Islet of Langerhans (tissue), 1 donor: ENCODE measurements at regions not wholly inside any gene's neighbourhood (a gene's known extent, or its start where the extent isn't known, plus 50 kb on each side); places are given as distances from the start of the nearest gene placed in this dataset.

Experiments used
- FAIRE-seq: peaks from one replicate; lab custom pipeline; 2011; peaks lifted over from hg19 to GRCh38; lab: Jason Lieb, UNC

DNA sequence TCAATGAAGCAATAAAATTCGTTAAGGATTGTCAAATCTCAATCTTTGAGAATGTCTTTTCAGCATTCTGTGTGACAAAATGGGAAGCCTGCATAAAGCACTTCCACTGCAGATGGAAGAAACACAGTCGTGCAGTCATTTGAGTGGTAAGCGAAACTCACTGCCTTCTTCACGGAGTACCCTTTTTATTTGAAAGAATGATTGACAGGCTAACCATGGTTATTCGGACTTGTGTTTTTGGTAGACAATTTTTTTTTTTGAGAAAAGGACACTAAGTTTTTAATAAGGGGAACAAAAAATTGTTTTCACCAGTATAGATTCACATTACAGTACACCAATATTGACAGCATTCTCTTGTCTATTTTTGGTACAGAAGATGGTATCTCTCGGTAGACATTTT is 86.9 kb upstream of the MSX1 start:
- FAIRE-seq = no peak

DNA sequence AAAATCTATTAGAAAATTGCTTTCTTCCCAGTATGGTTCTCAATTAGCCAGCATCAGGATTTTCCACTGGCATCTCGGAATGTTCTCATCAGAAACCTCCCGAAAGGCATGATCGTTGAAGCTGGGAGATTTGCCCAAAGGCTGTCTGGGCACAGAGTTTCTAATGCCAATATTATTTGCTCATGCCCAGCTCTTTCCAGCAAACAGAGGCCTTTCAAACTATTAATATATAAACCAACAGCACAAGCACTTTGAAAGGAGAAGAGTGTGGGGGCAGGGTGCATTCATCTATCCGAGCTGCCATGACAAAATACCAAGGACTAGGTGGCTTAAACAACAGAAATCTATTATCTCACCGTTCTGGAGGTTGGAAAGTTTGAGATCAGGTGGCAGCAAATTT is 88.3 kb upstream of the MSX1 start:
- FAIRE-seq = no peak

DNA sequence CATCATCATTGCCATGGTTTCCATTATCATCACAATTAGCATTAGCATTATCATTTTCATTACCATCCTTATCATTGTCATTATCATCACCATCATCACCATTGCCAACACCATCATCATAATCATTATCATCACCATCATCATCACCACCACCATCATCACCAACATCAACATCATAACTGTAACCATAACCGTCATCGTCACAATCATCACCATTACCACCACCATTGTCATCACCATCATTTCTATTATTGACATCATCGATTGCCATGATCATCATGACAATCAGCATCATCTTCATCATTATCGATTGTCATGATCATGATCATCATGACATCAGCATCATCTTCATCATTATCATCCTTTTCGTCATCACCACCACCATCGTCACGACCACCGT is 88.9 kb upstream of the MSX1 start:
- no peak for FAIRE-seq

DNA sequence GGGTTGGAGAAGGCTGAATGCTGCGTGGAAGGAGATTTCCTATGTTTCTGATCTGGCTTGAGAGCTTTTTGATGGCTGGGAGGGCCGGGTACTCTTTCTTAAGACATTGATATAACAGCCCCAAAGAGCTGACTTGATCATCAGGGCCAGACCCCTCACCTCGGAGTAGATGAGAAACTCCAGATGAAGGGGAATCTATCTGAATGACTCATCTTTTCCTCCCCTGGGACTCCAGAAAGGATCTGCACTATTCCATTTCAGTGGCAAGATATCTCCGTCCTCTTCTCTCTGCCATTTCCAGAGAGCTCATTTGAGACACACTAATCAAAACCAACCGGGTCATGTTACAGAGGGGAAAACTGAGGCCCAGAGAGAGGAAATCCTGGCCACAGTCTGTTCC is 92.9 kb upstream of the MSX1 start:
- FAIRE-seq = no peak

DNA sequence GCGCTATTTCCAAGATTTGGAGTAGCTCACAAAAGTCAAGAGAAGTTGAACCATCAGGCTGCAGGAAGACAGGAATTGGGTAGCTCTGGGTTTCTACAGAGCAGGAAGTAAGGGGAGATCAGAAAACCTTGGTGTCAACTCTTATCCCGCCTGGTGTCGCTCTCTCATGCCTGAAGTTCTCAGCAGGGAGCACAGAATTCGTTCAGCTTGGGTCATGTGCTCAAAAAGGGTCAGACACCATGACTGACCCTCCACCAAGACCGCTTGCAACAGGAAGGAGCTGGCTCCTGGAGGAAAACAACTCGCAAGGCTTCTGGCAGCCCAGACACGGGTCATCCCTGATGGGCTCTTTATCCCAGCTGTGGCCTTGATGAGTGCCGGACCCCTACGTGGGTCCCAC is 93.7 kb upstream of the MSX1 start:
- FAIRE-seq = no peak

DNA sequence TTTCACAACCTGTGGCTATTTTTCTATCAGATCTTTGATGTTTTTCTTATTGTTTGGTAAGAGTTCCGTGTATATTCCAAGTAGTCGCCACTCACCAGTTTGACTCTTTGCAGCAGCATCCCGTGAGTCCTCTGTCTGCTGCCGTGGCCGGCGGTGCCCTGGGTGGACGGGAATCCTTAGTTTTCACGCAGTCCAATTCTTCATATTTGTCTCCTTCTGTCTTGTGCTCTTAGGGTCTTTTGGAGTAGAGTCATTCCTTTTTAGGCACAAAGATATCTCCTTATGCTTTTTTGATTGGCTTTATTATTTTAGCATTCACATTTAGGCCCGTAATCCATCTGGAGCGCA is 94.9 kb upstream of the MSX1 start:
- no peak for FAIRE-seq

DNA sequence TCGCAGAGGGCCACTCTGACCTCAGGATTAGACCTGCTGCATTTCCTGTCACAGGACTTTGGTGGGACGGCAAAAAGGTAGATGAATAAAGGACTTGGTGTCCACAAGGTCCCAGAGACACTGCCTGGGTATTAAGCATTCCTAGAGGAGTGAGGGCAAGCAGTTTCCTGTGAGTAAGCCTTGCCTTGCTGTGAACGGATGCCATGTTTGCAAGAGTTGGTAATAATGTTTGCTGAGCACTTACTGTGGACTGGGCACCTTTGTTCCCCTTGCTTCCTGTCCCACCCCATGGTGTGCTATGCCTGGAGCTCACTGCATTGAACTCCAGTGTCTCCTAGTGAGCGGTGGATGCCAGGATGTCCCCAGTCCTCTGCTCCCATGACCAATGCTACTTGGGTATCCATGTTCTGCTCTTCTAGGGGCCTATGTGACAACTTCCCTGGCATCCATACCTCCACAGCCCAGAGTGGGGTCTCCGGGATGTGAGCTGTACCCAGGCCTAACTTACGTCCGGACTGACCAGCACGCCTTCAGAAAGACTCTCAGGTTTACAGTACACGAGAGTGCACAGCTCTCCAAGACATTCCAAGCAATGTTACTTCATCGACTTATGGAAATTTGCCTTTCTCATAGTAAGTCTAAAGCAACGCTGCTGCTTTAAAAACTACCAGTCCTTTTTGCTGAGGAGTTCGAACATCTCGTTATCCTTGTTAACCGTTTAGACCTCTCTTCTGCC is 95.5 kb upstream of the MSX1 start:
- FAIRE-seq = no peak

DNA sequence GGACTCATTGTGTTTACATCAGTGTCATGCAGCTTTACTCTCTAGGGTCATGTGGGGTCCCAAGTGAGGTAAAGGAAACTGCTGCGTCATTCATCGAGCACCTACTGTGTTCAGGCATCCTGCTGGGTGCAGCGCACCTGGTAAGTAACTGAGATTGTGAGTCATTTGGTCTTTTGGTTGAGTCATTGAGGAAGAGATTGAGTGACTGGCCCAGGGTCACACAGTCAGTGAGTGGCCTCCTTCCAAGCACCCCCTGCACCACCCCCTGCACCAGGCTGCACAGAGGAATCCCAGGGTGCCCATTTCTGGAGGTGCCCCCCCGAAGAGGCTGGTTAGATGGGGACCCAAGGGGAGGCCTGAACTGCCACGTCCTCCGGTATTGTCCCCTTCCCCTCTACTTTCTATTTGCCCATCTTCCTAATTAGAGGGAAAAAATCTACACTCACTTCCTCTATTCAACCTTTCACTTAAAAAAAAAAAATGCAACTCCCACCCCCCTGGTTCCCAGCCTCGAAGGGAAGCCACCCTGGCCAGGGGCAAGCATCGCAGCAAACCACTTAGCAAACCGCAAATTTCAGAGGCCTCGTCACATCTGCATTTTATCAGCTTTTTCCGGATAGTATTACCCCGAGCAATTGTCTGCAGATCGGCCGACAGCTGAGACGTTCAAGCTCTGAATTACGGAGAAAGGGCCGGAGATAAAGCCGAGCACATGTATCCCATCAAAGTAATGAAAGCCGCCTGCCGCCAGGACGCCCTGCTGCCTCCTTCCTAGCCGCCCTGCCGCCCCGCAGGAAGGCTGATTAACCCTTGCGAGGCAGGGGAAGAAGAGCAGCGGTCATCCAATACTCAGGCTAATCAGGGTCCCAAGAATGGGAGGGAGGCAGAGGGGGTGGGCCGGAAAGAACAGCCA is 96.3 kb upstream of the MSX1 start:
- no peak for FAIRE-seq

DNA sequence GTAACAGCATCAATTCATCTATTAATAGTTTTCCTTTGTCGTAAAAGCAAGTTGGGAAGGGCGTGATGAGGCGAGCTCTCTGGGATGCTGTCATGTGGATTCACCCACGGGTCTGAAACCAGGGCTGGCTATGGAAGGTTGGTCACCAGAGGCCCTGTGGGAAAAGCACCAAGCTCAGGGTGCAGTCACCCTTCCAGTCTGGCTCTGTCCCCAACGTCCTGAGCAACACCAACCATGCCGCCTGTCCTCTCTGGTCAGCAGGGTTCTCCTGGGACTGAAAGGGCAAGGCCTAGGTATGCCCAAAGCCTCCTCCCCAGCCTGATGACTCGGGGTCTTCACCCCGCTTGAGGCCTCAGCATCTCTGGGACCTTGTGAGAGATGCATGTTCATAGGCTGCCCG is 97.2 kb upstream of the MSX1 start:
- no peak for FAIRE-seq

DNA sequence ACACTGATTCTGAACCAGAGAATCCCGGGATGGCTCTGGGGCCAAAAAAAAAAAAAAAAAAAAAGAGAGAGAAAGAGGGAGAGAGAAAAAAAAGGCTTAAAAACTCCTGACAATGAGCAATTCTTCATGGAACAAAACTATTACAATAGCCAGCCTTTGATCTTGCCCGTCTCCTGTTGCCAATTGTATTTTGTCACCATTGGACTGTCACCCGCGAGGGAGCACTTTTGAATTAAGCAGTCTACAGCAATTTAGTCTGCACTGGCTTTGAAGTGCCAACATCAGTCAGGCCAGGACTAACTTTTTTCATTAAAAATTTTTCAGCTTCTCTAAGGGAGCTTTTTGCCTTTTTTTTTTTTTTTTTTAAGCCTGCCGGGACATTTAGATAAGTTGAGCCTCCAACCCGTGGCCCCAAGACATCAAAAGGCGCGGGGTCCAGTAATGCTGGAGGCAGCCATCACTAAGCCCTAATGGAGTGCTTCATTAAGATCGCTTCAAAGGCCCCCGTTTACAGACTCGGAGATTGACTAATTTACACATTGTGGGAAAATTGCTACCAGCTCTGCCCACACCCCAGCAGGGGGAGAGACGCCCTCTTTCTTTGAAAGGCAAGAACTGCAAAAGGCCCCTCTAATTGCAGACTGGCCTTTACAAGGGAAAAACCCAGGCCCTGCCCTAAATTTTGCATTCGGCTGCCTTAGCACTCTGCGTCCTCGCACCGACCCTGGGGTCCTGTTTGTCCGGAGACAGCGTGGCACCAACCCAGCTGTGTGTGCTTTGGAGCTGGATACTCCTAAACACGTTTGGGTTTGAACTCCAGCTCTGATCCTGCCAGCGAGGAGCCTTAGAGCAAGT is 98.1 kb upstream of the MSX1 start:
- no peak for FAIRE-seq

DNA sequence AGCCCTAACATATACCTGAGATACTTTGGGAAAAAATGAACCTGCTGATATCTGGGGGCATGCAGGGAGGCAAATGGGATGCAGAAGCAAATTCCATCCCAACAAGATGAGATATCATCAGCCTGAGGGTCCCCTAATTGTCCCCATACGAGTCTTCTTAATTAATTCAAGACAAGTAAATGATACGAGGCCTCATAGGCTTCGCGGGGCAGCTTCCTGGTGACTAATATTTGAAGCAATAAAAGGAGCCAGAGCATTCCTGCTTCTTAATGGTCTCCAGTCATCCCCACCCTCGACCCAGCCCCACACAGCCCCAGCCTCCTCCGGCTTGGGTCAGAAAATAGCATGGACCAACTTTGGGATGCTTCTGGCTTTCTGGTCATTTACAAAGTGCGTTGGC is 99.6 kb upstream of the MSX1 start:
- FAIRE-seq = no peak

DNA sequence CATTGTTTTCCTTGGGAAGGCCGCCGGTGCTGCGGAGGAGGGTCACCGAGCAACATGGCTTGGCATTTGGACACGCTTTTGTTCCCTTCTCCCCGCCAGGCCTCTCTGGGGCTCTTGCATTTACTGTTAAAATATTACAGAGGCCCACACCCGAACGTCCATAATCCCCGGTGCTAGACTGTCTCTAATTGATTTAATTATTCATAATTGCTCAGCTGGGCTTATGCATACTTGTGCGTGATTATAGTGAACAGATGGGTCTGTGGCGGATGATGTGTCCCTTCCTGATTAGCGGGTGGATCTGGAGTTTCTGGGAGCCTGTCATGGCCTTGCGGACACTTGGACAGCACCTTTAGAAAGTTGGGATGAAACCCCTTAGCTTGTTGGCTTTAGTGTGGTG is 100.2 kb upstream of the MSX1 start:
- FAIRE-seq = no peak

DNA sequence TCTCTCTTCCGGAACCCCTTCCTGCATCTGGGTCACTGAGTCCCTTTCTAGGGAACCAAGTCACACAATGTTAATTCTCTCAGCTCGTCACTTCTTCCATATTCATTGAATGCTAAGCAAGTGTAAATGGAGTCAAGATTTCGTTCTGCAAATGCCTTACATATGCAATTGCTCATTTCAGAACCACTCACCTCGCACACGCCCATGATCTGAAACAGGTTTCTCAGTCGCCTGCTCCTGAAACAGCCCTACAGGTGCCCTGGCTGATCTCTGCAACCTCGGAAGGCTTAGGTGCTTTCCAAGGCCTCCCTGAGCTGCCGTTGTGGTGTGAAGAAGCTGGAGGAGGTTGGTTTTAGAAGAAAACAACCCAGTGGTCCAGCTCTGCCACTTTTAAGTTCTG is 100.8 kb upstream of the MSX1 start:
- FAIRE-seq = no peak

DNA sequence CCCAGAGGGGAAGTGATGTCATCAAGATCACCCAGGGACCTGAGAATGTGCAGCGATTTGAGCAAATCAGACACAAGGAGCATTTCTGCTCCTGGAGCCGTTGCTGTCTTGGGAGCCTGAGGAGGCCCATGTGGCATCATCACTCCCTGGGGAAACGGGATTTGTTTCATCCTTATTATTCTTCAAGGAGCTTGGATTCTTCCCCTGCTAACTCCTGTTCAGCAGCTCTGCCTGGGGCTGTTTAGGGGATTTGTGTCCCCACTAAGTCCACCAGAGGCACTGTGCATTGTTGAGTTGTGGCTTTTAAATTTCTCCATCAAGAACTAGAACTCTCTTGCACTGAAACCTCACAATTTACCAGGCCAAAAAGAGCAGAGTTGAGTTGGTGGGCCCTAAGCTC is 104.2 kb upstream of the MSX1 start:
- FAIRE-seq = no peak

DNA sequence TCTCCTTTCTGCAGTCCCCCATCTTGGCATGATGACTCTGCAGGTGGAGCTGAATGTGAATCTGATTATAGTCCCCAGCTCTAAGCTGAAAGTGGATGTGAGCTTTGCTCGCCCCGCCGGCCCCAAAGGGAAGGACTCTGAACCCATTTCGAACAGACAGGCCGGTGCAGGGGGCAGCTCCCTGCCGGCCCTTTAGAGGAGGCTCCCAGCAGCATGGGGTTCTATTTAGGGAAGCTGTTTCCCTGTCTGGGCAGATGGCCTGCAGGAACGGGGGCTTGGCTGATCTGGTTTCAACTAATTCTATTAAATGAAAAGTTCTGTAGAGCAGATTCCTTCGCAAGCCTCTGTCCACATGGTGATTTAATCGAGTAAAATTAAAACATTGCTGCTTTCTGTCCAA is 104.8 kb upstream of the MSX1 start:
- FAIRE-seq = no peak

DNA sequence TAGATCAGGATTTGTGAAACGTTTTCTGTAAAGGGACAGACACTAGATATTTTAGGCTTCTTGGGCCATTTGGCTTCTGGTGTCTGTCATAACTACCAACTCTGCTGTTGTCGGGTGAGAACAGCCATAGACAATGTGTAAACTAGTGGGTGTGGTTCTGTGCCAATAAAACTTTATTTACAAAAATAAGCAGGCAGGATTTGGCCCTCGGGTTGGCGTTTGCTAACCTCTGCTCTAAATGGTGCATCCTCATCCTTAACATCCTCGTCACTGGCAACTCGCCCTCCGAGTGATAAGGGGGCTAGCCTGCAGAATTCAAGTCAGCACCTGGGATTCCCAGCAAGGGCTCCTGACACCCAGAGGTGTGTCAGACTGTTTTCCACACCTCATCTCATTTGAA is 105.8 kb upstream of the MSX1 start:
- FAIRE-seq = no peak

DNA sequence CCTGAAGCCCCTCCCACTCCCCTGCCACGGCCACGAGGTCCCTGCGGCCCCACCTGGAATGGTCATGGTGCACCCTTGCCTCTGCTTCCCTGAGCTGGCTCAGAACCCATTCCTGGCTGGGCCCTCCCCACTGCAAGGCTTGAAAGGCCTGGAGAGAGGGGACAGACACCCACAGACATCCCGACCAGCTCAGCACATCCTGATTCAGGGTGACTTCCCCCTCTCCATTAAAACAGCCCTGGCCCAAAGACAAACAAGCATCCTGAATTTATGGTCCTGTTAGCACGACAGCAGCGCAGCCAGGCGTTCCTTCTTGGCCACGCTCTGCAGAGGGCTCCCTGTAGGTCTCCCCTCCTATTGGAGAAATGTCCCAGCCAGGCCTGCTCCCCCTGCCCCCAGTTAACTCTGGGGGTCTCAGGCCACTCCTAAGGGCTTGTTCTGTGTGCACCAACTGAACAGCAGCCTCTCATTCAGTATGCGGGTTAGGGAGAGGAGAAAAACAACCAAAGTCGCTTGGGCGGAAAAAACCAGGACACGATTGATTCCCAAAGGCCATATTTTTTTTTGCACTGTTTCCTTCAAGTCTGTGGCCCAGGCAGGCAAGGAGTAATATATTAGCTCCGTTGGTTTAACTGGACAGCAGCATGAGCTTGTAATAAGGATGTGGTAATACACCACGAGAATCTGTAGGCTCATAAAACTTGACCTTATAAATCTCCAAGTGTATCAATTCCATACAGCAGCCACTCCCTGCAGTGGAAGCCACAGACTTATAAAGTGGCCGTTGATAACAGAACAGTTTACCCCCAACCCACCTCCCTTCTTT is 106.7 kb upstream of the MSX1 start:
- no peak for FAIRE-seq

DNA sequence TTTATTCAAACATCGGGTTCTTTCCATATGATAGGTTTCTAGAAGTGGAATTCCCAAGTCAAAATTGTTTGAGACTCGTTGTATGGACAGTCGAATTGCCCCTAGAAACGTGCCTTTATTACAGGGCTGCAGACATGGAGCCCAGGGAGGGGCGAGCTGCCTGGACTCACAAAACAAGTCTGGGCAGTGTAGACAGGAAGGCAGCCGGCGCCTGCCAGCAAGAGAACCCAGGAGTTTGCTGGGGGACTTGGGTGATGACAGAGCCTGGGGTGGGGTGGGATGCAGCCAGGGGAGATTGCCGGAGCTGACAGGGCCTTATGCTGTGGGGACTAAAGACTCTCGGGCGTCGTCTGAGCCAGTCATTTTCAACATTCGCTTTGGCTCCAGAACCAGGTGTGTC is 107.4 kb upstream of the MSX1 start:
- no peak for FAIRE-seq

DNA sequence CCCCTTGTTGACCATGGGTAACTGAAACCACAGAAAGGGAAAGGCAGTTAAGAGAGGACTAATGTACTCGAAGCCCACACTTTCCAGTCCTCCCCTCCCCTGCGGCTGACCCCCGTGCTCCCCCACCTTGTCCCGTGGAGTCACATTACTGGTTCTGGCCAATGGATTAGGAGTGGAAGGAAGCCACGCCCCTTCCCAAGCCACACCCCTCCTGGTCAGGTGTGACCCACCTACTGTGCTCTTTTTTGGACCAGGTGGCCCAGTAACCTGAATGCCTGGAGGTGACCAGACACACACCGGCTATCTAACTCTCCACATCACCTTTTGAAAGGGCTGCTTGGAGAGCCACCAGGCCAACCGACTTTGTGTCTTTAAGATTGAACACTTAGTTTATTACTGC is 109.3 kb upstream of the MSX1 start:
- FAIRE-seq = no peak

DNA sequence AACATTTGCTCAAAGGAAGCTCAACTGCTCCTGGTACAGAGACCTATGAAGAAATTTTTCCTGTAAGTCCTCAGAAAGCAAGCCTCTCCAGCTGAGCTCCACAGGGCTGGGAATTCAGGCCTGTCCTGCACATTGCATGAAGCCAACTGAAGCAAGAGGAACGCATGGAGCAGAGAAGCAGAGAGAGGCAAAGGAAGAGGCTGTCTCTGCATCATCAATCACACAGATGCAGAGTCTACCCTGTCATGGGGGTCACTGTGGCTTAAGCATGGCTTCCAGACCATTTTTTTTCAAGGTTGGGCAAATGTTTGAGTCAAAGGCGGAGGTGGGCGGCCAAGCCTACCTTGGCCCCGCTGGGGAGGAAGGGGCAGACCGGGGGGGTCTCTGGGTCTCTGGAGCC is 110.3 kb upstream of the MSX1 start:
- no peak for FAIRE-seq

DNA sequence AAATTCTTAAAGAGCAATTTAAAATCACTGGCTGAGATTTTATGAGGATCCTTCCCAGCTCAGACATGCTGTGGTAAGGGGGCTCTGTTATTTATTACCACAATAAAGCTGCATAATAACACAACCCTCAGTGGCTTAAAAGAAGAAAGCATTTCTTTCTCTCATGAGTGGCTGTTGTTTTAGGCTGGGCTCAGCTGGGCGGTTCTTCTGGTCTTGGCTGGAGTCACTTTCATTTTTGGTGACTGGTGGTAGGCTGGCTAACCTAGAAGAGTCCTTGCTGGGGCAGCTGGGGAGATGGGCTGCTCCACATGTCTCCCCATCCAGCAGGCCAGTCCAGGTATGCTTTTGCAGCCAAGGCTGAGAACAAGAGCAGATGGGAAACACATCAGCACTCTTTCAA is 113.0 kb upstream of the MSX1 start:
- no peak for FAIRE-seq

DNA sequence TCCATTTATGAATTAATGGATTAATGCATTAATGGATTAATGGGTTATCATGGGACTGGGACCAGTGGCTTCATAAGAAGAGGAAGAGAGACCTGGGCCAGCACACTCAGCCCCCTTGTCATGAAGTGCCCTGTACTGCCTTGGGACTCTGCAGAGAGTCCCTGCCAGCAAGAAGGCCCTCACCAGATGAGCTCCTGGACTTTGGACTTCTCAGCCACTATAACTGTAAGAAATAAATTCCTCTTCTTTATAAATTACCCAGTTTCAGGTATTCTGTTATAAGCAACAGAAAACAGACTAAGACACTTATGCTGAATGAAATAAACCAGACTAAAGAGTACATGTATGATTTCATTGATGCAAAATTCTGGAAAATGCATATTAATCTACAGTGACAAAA is 119.4 kb upstream of the MSX1 start:
- FAIRE-seq = no peak
